Ovary (tissue), 3 donors: ENCODE measurements at regions not wholly inside any gene's neighbourhood (a gene's known extent, or its start where the extent isn't known, plus 50 kb on each side); places are given as distances from the start of the nearest gene placed in this dataset.

Source experiments
- POLR2A ChIP-seq: fragments of 450-650 bp; IDR thresholded peaks from one replicate; pipeline ENCODE4 v1.6.1; 2017; ENCODE audit warnings: antibody characterized with exemption, mild to moderate bottlenecking, moderate library complexity
- TF ChIP-seq, protein P1 (sequence below), 3 donors: fragments of 450-650 bp in 2 of 3; fragments of 200-600 bp in 1 of 3; IDR thresholded peaks; one replicate each; pipeline versions ENCODE4 v1.5.1 to v1.8.0; 2016 to 2022; ENCODE audit warnings: antibody characterized with exemption in 3 of 3, mild to moderate bottlenecking in 1 of 3
- donor health status: DM: no; HTN: no; CAD: no.

- TF ChIP-seq, protein P1, sequence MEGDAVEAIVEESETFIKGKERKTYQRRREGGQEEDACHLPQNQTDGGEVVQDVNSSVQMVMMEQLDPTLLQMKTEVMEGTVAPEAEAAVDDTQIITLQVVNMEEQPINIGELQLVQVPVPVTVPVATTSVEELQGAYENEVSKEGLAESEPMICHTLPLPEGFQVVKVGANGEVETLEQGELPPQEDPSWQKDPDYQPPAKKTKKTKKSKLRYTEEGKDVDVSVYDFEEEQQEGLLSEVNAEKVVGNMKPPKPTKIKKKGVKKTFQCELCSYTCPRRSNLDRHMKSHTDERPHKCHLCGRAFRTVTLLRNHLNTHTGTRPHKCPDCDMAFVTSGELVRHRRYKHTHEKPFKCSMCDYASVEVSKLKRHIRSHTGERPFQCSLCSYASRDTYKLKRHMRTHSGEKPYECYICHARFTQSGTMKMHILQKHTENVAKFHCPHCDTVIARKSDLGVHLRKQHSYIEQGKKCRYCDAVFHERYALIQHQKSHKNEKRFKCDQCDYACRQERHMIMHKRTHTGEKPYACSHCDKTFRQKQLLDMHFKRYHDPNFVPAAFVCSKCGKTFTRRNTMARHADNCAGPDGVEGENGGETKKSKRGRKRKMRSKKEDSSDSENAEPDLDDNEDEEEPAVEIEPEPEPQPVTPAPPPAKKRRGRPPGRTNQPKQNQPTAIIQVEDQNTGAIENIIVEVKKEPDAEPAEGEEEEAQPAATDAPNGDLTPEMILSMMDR (IDR thresholded peaks at IDR 0.05), result no peak
- no peak for TF ChIP-seq POLR2A
These were observed 83.4 kb downstream of the TMX1 start for GRCh38 chr14:51323492-51323891.
